HCT116 (cell line): ENCODE measurements at regions not wholly inside any gene's neighbourhood (a gene's known extent, or its start where the extent isn't known, plus 50 kb on each side); places are given as distances from the start of the nearest gene placed in this dataset.

Experiments used
- ATAC-seq: fragments of 200-7000 bp; cut with Tn5 transposase; 2 replicates; pipeline ENCODE4 v1.9.1; 2020; ENCODE audit warnings: mild to moderate bottlenecking, moderate library complexity
- BruUV-seq: library from RNA; stranded (reverse); fragments of 400-500 nt; replicated peaks from 2 replicates; lab custom pipeline; 2021; lab: Mats Ljungman, UMichigan
- CTCF ChIA-PET: fragments of 300-600 bp; sonication (Branson Sonifier 250); formaldehyde crosslinking; loops from one replicate; lab custom pipeline; 2021; ENCODE audit warnings: antibody characterized with exemption; lab: Charles Lee
- POLR2A ChIA-PET: fragments of 300-600, 350-600 bp; sonication (Branson Sonifier 250); formaldehyde crosslinking; loops from one replicate; lab custom pipeline; 2021; ENCODE audit warnings: antibody characterized with exemption; lab: Charles Lee
- RAD21 ChIA-PET, 2 experiments: fragments of 300-600 bp; sonication (Branson Sonifier 250); formaldehyde crosslinking; loops; one replicate each; lab custom pipeline; 2023; ENCODE audit warnings: low total read pairs in 2 of 2; ENCODE audit not compliant: uncharacterized antibody in 2 of 2, unreplicated experiment in 2 of 2, low non-redundant PET in 1 of 2; lab: Charles Lee
- DNase-seq: peaks from one replicate; pipeline ENCODE4 v3.0.0-alpha.2; 2010; ENCODE audit warnings: low read depth, low spot score
- H2AFZ ChIP-seq: fragments of 200-600 bp; shearing (Covaris generic), sonication (generic); 2 replicates; pipeline ENCODE4 v1.6.1; 2017; ENCODE audit warnings: low read depth, mixed run types, mixed read lengths, antibody characterized with exemption, low read length; ENCODE audit not compliant: poor library complexity, severe bottlenecking
- H3K27ac ChIP-seq: 2 replicates; pipeline ENCODE4 v1.5.1; 2012; ENCODE audit warnings: low read depth, low read length
- H3K27me3 ChIP-seq: fragments of 200-600 bp; sonication (generic); 2 replicates; pipeline ENCODE4 v1.6.1; 2016; ENCODE audit warnings: mixed run types, low read length, mixed read lengths; ENCODE audit not compliant: insufficient read depth
- H3K36me3 ChIP-seq, 2 experiments: fragments of 200-500 bp in 1 of 2; fragments of 200-600 bp in 1 of 2; sonication (Bioruptor generic) in 1 of 2; sonication (generic) in 1 of 2; 2 replicates each; pipeline versions ENCODE4 v1.5.1 to v1.6.1; 2014 to 2016; ENCODE audit warnings: low read length in 2 of 2, inconsistent platforms in 1 of 2, mixed read lengths in 1 of 2, mixed run types in 1 of 2; ENCODE audit not compliant: insufficient read depth in 2 of 2, control insufficient read depth in 1 of 2
- H3K4me1 ChIP-seq, 2 experiments: fragments of 200-600 bp in 1 of 2; sonication (generic) in 1 of 2; 2 replicates each; pipeline versions ENCODE4 v1.5.1 to v1.6.1; 2012 to 2017; ENCODE audit warnings: low read length in 2 of 2, inconsistent platforms in 1 of 2, mild to moderate bottlenecking in 1 of 2, mixed read lengths in 1 of 2, mixed run types in 1 of 2, moderate library complexity in 1 of 2; ENCODE audit not compliant: insufficient read depth in 2 of 2, control insufficient read depth in 1 of 2
- H3K4me2 ChIP-seq: fragments of 200-600 bp; sonication (generic); 2 replicates; pipeline ENCODE4 v1.6.1; 2017; ENCODE audit warnings: mixed run types, low read length, mixed read lengths
- H3K4me3 ChIP-seq, 2 experiments: fragments of 200-600 bp in 1 of 2; sonication (generic) in 1 of 2; replicated peaks in 1 of 2; 2 replicates each; pipeline ENCODE4 v1.5.1; 2011 to 2016; ENCODE audit warnings: low read length in 2 of 2, control low read depth in 1 of 2, low read depth in 1 of 2, mild to moderate bottlenecking in 1 of 2, mixed read lengths in 1 of 2, mixed run types in 1 of 2
- H3K79me2 ChIP-seq: fragments of 200-600 bp; sonication (generic); 2 replicates; pipeline ENCODE4 v1.6.1; 2017; ENCODE audit warnings: mild to moderate bottlenecking, mixed run types, low read length, moderate library complexity, mixed read lengths; ENCODE audit not compliant: insufficient read depth
- H3K9ac ChIP-seq: fragments of 200-600 bp; sonication (generic); 2 replicates; pipeline ENCODE4 v1.6.1; 2016; ENCODE audit warnings: low read length, mixed read lengths
- H3K9me2 ChIP-seq: fragments of 200-600 bp; sonication (generic), shearing (Covaris generic); 2 replicates; pipeline ENCODE4 v1.6.1; 2017; ENCODE audit warnings: mixed run types, mild to moderate bottlenecking, moderate library complexity; ENCODE audit not compliant: insufficient read depth
- H3K9me3 ChIP-seq, 2 experiments: fragments of 200-500 bp in 1 of 2; fragments of 200-600 bp in 1 of 2; sonication (Bioruptor generic) in 1 of 2; sonication (generic) in 1 of 2; 2 replicates each; pipeline ENCODE4 v1.6.1; 2014 to 2017; ENCODE audit warnings: low read length in 2 of 2, mixed read lengths in 2 of 2, inconsistent platforms in 1 of 2, low read depth in 1 of 2, mild to moderate bottlenecking in 1 of 2, mixed run types in 1 of 2, moderate library complexity in 1 of 2; ENCODE audit not compliant: control insufficient read depth in 1 of 2, insufficient read depth in 1 of 2
- H4K20me1 ChIP-seq: fragments of 200-600 bp; sonication (generic), shearing (Covaris generic); 2 replicates; pipeline ENCODE4 v1.6.1; 2017; ENCODE audit warnings: mixed run types, mild to moderate bottlenecking, moderate library complexity; ENCODE audit not compliant: insufficient read depth
- CBX3 ChIP-seq: IDR thresholded peaks from 2 replicates; pipeline ENCODE4 v1.6.1; 2012; ENCODE audit warnings: low read depth
- CEBPB ChIP-seq: IDR thresholded peaks from 2 replicates; pipeline ENCODE4 v1.6.1; 2012; ENCODE audit warnings: low read depth
- EGR1 ChIP-seq: IDR thresholded peaks from 2 replicates; pipeline ENCODE4 v1.6.1; 2012; ENCODE audit warnings: low read depth
- ELF1 ChIP-seq: IDR thresholded peaks from 2 replicates; pipeline ENCODE4 v1.6.1; 2012; ENCODE audit warnings: low read depth, borderline replicate concordance
- EZH2 ChIP-seq: fragments of 200-600 bp; sonication (generic); IDR thresholded peaks from 2 replicates; pipeline ENCODE4 v1.6.1; 2017; ENCODE audit warnings: antibody characterized with exemption, mixed run types
- EZH2phosphoT487 ChIP-seq: fragments of 200-600 bp; IDR thresholded peaks from 2 replicates; pipeline ENCODE4 v1.6.1; 2018; ENCODE audit warnings: antibody characterized with exemption, borderline replicate concordance
- FOSL1 ChIP-seq: IDR thresholded peaks from 2 replicates; pipeline ENCODE4 v1.6.1; 2012; ENCODE audit warnings: low read depth
- POLR2AphosphoS5 ChIP-seq: IDR thresholded peaks from 2 replicates; pipeline ENCODE4 v1.6.1; 2011; ENCODE audit warnings: mild to moderate bottlenecking, low read depth, low read length, moderate library complexity
- RAD21 ChIP-seq: IDR thresholded peaks from 2 replicates; pipeline ENCODE4 v1.6.1; 2012; ENCODE audit warnings: low read depth, mild to moderate bottlenecking
- SRF ChIP-seq: IDR thresholded peaks from 2 replicates; pipeline ENCODE4 v1.6.1; 2012; ENCODE audit warnings: low read depth
- YY1 ChIP-seq: IDR thresholded peaks from 2 replicates; pipeline ENCODE4 v1.6.1; 2011; ENCODE audit warnings: low read length, low read depth, moderate library complexity, mild to moderate bottlenecking; ENCODE audit not compliant: insufficient replicate concordance; ENCODE audit errors: extremely low read depth
- ZFX ChIP-seq: fragments of 450-650 bp; IDR thresholded peaks from 2 replicates; pipeline ENCODE4 v1.6.1; 2017
- ZNF274 ChIP-seq: fragments of 200-500 bp; sonication (Bioruptor generic); IDR thresholded peaks from 2 replicates; pipeline ENCODE4 v1.6.1; 2014; ENCODE audit warnings: mild to moderate bottlenecking, low read depth, low read length, inconsistent platforms
- intact Hi-C: fragments of 100-400 bp; cut with micrococcal nuclease; formaldehyde crosslinking; loops from 2 replicates; pipeline ENCODE4 v1.10.0; 2022
- TF ChIP-seq, protein P1 (sequence below): IDR thresholded peaks from 2 replicates; pipeline ENCODE4 v1.6.1; 2012; ENCODE audit warnings: low read depth
- TF ChIP-seq, protein P2 (sequence below): IDR thresholded peaks from 2 replicates; pipeline ENCODE4 v1.6.1; 2011; ENCODE audit warnings: mild to moderate bottlenecking, low read length, moderate library complexity; ENCODE audit not compliant: insufficient replicate concordance; ENCODE audit errors: extremely low read depth
- TF ChIP-seq, protein P3 (sequence below), 3 experiments: fragments of 200-600 bp in 1 of 3; sonication (generic) in 1 of 3; IDR thresholded peaks in 2 of 3; conservative IDR thresholded peaks in 1 of 3; 2 replicates each; pipeline ENCODE4 v1.5.1; 2012 to 2017; ENCODE audit warnings: low read depth in 2 of 3, low read length in 2 of 3, antibody characterized with exemption in 1 of 3, borderline replicate concordance in 1 of 3, control low read depth in 1 of 3, mild to moderate bottlenecking in 1 of 3, mixed read lengths in 1 of 3, mixed run types in 1 of 3, moderate library complexity in 1 of 3; ENCODE audit not compliant: insufficient read depth in 1 of 3
- TF ChIP-seq, protein P4 (sequence below): IDR thresholded peaks from 2 replicates; pipeline ENCODE4 v1.6.1; 2012
- TF ChIP-seq, protein P5 (sequence below): IDR thresholded peaks from 2 replicates; pipeline ENCODE4 v1.6.1; 2012

DNA sequence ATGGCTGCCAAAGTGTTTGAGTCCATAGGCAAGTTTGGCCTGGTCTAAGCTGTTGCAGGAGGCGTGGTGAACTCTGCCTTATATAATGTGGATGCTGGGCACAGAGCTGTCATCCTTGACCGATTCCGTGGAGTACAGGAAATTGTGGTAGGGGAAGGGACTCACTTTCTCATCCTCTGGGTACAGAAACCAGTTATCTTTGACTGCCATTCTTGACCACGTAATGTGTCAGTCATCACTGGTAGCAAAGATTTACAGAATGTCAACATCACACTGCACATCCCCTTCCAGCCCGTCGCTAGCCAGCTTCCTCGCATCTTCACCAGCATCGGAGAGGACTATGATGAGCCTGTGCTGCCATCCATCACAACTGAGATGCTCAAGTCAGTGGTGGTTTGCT, 215.8 kb upstream of the JUN start:
- intact Hi-C loops, result no loop called here
- ChIA-PET CTCF (no interaction called here), POLR2A (no interaction called here), RAD21 (no interaction called here)
- no peaks in the 10 kb centered on the region for H3K36me3 ChIP-seq
- no peak overlapping the region for H2AFZ ChIP-seq
- no peak overlapping the region for H3K4me3 ChIP-seq
- no peaks in the 10 kb centered on the region for H3K27me3 ChIP-seq
- DNase-seq, result no peak
- H3K9me3 ChIP-seq, result no peaks in the 10 kb centered on the region
- BruUV-seq, result no TSS peak
- TF ChIP-seq, protein P1, sequence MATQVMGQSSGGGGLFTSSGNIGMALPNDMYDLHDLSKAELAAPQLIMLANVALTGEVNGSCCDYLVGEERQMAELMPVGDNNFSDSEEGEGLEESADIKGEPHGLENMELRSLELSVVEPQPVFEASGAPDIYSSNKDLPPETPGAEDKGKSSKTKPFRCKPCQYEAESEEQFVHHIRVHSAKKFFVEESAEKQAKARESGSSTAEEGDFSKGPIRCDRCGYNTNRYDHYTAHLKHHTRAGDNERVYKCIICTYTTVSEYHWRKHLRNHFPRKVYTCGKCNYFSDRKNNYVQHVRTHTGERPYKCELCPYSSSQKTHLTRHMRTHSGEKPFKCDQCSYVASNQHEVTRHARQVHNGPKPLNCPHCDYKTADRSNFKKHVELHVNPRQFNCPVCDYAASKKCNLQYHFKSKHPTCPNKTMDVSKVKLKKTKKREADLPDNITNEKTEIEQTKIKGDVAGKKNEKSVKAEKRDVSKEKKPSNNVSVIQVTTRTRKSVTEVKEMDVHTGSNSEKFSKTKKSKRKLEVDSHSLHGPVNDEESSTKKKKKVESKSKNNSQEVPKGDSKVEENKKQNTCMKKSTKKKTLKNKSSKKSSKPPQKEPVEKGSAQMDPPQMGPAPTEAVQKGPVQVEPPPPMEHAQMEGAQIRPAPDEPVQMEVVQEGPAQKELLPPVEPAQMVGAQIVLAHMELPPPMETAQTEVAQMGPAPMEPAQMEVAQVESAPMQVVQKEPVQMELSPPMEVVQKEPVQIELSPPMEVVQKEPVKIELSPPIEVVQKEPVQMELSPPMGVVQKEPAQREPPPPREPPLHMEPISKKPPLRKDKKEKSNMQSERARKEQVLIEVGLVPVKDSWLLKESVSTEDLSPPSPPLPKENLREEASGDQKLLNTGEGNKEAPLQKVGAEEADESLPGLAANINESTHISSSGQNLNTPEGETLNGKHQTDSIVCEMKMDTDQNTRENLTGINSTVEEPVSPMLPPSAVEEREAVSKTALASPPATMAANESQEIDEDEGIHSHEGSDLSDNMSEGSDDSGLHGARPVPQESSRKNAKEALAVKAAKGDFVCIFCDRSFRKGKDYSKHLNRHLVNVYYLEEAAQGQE, result no peak
- TF ChIP-seq, protein P2, sequence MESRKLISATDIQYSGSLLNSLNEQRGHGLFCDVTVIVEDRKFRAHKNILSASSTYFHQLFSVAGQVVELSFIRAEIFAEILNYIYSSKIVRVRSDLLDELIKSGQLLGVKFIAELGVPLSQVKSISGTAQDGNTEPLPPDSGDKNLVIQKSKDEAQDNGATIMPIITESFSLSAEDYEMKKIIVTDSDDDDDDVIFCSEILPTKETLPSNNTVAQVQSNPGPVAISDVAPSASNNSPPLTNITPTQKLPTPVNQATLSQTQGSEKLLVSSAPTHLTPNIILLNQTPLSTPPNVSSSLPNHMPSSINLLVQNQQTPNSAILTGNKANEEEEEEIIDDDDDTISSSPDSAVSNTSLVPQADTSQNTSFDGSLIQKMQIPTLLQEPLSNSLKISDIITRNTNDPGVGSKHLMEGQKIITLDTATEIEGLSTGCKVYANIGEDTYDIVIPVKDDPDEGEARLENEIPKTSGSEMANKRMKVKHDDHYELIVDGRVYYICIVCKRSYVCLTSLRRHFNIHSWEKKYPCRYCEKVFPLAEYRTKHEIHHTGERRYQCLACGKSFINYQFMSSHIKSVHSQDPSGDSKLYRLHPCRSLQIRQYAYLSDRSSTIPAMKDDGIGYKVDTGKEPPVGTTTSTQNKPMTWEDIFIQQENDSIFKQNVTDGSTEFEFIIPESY, result no peak
- TF ChIP-seq CBX3, result no peak
- TF ChIP-seq, protein P3, sequence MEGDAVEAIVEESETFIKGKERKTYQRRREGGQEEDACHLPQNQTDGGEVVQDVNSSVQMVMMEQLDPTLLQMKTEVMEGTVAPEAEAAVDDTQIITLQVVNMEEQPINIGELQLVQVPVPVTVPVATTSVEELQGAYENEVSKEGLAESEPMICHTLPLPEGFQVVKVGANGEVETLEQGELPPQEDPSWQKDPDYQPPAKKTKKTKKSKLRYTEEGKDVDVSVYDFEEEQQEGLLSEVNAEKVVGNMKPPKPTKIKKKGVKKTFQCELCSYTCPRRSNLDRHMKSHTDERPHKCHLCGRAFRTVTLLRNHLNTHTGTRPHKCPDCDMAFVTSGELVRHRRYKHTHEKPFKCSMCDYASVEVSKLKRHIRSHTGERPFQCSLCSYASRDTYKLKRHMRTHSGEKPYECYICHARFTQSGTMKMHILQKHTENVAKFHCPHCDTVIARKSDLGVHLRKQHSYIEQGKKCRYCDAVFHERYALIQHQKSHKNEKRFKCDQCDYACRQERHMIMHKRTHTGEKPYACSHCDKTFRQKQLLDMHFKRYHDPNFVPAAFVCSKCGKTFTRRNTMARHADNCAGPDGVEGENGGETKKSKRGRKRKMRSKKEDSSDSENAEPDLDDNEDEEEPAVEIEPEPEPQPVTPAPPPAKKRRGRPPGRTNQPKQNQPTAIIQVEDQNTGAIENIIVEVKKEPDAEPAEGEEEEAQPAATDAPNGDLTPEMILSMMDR (IDR thresholded peaks at IDR 0.05 in 2 of 3, conservative IDR thresholded peaks at IDR 0.05 in 1 of 3; ENCODE audit: borderline replicate concordance in 1 of 3, insufficient read depth in 1 of 3, low read depth in 2 of 3, low read length in 2 of 3), result no peak
- no peak for TF ChIP-seq CEBPB
- TF ChIP-seq ZNF274, result no peak
- no peak for TF ChIP-seq YY1
- TF ChIP-seq, protein P4, sequence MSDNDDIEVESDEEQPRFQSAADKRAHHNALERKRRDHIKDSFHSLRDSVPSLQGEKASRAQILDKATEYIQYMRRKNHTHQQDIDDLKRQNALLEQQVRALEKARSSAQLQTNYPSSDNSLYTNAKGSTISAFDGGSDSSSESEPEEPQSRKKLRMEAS, result no peak
- no peak for TF ChIP-seq EGR1
- TF ChIP-seq EZH2phosphoT487, result no peak
- no peak for TF ChIP-seq ZFX
- TF ChIP-seq, protein P5, sequence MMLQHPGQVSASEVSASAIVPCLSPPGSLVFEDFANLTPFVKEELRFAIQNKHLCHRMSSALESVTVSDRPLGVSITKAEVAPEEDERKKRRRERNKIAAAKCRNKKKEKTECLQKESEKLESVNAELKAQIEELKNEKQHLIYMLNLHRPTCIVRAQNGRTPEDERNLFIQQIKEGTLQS, result no peak
- TF ChIP-seq EZH2, result no peak
- no peak for TF ChIP-seq POLR2AphosphoS5
- no peak for TF ChIP-seq SRF
- no peak for TF ChIP-seq FOSL1
- TF ChIP-seq RAD21, result no peak
- TF ChIP-seq ELF1, result no peak
- no peaks in the 10 kb centered on the region for H4K20me1 ChIP-seq
- H3K79me2 ChIP-seq, result no peaks in the 10 kb centered on the region
- ATAC-seq, result no peak
- H3K9me2 ChIP-seq, result no peaks in the 10 kb centered on the region
- H3K4me2 ChIP-seq, result no peak overlapping the region
- H3K4me1 ChIP-seq, result no peaks in the 10 kb centered on the region
- no peak overlapping the region for H3K9ac ChIP-seq
- no peak overlapping the region for H3K27ac ChIP-seq
